ENCODE measurements at regions not wholly inside any gene's neighbourhood (a gene's known extent, or its start where the extent isn't known, plus 50 kb on each side); places are given as distances from the start of the nearest gene placed in this dataset.
"Not testable (repeated sequence)": the region's sequence is repeated elsewhere in the genome, so short reads cannot be mapped to it uniquely, and the experiment has no call there.

- in situ Hi-C loops (cut with HindIII; ENCODE audit: low pct_unique_long_range_greater_than_20kb, low sequenced_read_pairs) (no loop called here), intact Hi-C loops (cut with micrococcal nuclease; ENCODE audit: unreplicated experiment) (no loop called here)
- TF ChIP-seq REST (IDR thresholded peaks at IDR 0.05; ENCODE audit: insufficient read depth in 1 of 2, low read depth in 2 of 2, low read length in 1 of 2) (no peak), SIN3A (IDR thresholded peaks at IDR 0.05; ENCODE audit: borderline replicate concordance, insufficient read depth, low read depth, low read length) (no peak), POLR2AphosphoS5 (IDR thresholded peaks at IDR 0.05; ENCODE audit: low read depth, low read length) (no peak), TCF7L2 (IDR thresholded peaks at IDR 0.05; ENCODE audit: low read depth, low read length) (no peak), CTCF (IDR thresholded peaks at IDR 0.05) (no peak)
- Histone ChIP-seq H3K9me3 (ENCODE audit: control insufficient read depth, insufficient read depth, low read depth, low read length) (no peaks in the 10 kb centered on the region), H3K36me3 (ENCODE audit: control insufficient read depth, insufficient read depth, low read length) (no peaks in the 10 kb centered on the region), H3K4me1 (ENCODE audit: control insufficient read depth, insufficient read depth, low read length) (no peaks in the 10 kb centered on the region), H3K27ac (ENCODE audit: low read length) (no peak overlapping the region), H3K4me3 (ENCODE audit: low read depth in 2 of 2, low read length in 2 of 2) (no peak overlapping the region), H3K27me3 (ENCODE audit: control insufficient read depth, insufficient read depth, low read length) (peaks cover 7% of the 10 kb centered on the region)
- ATAC-seq (no peak), DNase-seq (ENCODE audit: low read depth, low spot score) (no peak)
- ChIA-PET POLR2A (no interaction called here), CTCF (no interaction called here)
- no TSS peak for BruUV-seq (replicated peaks)
Observed at GRCh38 chr11:44437122-44437521, 127.2 kb upstream of the ALX4 start.

GRCh38 chr11:44442893-44443673 lies 122.4 kb upstream of the CD82 start:
- H3K27ac ChIP-seq (ENCODE audit: low read length); BruUV-seq (replicated peaks); in situ Hi-C loops (cut with HindIII; ENCODE audit: low pct_unique_long_range_greater_than_20kb, low sequenced_read_pairs); POLR2A ChIA-PET; DNase-seq (ENCODE audit: low read depth, low spot score); H3K4me3 ChIP-seq (ENCODE audit: low read depth in 2 of 2, low read length in 2 of 2); ATAC-seq; H3K4me1 ChIP-seq (ENCODE audit: control insufficient read depth, insufficient read depth, low read length); intact Hi-C loops (cut with micrococcal nuclease; ENCODE audit: unreplicated experiment); H3K27me3 ChIP-seq (ENCODE audit: control insufficient read depth, insufficient read depth, low read length); H3K9me3 ChIP-seq (ENCODE audit: control insufficient read depth, insufficient read depth, low read depth, low read length); H3K36me3 ChIP-seq (ENCODE audit: control insufficient read depth, insufficient read depth, low read length); CTCF ChIA-PET: not testable (repeated sequence)

Measured in Panc1 (cell line).